GM19372 (cell line): ENCODE measurements at regions not wholly inside any gene's neighbourhood (a gene's known extent, or its start where the extent isn't known, plus 50 kb on each side); places are given as distances from the start of the nearest gene placed in this dataset.
"Not testable (repeated sequence)": the region's sequence is repeated elsewhere in the genome, so short reads cannot be mapped to it uniquely, and the experiment has no call there.

Experiments used
- ATAC-seq: cut with Tn5 transposase; IDR thresholded peaks from one replicate; pipeline ENCODE4 v1.9.1; 2021; ENCODE audit warnings: mild to moderate bottlenecking, low read depth, moderate library complexity; ENCODE audit not compliant: unreplicated experiment

DNA sequence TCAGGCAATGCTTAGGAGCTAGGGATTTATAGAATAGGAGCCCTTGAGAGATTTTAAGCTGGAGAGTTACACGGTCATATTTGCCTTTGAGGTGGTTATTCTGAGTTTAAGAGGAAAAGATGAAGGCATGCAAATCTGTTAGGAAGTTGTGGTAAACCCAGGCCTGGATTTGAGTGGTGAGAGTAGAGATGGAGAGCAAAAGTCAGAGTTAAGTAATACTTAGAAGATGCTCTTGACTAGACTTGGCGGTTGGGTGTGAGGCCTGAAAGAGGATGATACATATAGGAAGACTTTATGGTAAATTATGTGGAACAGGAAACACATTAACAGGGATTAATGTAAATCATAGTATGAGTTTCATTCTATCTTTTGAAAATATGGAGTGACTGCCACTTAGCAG is 136.0 kb upstream of the ARX start:
- ATAC-seq = no peak

DNA sequence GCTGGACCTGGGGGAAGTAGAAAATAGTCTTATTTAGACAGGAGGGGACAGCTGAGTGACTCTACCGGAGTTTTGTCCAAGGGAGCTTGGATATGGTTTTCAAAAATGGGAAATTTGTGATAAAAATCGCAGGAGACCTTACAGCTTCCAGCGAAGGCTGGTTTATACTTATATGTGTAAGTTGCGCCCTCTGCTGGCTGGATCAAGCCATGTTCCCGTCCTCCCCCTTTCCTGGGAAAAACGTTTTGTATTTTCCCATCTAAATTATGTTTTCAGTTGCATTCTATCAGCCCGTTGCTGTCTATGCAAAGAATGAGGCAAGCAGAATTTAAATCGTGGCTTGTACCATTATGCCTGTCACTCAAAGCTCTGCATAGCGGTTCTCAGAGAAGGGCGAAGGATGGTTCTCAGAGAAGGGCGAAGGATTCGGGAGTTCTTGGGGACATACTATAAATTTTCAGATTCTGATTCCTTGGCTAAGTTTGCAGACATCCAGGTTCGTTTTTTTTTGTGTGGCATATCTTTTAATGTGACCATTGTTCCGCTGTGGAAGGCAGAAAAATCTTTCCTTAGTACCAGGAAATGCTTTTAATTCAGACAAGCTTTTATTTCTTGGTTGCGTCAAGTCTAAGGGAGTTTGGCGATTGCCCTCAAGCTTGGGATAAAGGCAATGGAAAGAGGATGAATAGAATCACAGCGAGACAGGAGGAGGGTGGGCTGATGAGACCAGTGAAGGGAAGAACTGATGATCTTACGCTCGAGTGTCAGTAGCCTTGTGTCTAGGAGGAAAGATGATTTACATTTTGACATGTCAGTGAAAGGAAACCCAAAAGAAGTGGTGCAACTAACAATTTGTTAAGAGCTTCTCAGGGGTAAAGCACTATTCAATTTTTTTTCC is 128.5 kb upstream of the ARX start:
- ATAC-seq = no peak

DNA sequence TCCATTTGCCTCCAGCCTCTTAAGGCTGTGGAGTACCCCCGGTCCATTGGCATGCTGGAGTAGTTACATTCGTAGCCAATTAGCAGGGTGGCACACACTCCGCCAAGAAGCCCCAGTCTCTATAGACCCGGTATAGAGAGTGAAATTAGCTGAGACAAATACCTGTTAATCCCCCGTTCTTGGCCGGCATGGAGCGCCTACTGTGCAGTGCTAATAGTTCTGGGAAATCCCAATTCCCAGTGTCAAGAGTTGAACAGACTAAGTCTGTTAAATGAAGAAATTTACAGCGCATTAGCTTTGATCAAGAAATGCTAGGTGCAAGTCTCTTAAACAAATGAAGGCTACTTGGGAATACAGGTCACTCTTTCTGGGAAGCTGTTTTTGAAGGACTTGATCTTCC is 127.8 kb upstream of the ARX start:
- ATAC-seq = no peak

DNA sequence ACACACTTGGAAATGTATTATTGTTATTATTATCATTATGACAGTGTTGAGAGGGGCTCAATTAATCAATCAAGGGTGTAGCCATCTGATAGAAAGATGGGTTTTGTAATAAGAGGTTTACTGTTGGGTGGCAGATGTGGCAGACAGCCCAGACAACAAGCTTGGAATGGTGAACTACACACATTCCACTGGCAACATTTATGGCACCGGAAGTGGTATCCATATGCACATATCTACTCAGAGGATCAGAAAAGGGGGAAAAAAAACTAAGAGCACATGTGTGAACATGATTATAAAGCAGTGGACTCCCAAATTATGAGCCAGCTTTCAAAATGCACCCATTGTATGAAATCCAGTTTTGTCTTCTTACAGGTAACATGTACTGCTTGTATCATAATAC is 125.9 kb upstream of the ARX start:
- ATAC-seq = no peak

DNA sequence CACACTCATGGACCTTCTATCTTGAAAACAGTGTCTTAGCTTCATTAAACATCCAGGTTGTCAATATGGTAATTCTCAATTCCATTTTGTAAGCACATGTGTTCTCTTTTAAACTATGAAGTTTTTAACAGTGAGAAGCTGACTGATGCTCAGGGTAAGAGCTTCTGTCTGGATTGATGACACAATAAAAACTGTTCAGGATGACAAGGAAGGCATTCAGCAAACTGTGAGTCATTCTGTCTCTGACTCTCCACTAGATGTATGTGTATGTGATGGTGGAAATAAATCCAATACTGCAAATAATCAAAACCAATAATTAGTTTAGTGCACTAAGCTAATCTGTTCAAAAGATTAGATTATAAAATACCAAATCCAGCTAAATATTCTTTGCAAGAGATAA is 115.3 kb upstream of the ARX start:
- no peak for ATAC-seq

DNA sequence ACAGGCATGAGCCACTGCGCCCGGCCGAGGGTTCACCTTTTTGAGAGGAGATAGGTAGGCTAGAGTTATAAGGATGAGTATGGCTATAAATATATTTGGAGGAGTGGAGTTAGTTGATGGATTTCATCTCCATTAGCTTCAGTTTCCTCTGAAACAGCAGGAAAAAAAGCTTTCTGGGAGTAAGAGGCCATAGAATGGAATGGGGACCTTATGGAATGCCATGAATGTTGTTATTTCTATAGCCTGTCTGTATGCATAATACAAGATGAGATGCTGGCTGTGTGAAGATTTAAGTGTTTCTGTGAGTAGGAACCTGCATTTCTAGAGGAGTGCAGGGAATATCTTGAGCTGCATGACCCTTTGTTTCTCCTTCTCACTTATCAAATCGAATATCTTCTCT is 114.9 kb upstream of the ARX start:
- ATAC-seq = no peak

DNA sequence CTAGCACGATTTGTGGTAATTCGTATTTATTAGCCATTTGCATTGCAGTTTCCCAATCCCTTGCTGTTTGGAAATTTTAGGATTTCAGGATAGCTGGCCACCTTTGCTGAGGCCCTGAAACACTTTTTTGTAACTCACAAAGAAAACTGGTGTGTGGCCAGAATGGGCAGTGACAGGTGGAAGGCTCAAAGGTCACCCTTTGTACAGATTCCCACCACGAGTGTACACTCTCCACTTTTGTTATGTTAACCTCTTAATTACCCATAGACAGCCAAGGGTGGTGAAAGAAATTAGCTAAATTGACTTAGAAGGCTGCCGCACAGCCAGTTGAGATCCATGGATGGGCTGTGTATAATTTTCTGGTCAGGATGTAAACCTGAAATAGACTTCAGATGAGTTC is 109.7 kb upstream of the ARX start:
- no peak for ATAC-seq

DNA sequence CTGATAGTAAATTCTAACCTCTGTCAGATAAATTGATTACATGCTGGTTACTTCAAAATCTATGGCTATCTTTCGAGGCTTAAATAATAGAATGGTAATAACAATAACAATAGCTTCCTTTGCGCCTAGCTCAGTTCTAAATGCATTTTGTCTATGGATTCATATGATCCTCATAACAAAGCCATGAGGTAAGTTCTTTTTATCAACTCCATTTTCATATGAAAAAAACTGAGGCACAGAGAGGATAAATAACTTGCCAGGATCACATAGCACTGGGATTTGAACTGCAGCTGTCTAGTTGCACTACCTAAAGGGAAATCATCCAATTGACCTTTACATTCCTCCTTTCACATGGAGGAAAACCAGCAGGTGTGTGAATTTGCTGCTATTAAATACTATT is 108.6 kb upstream of the ARX start:
- no peak for ATAC-seq

DNA sequence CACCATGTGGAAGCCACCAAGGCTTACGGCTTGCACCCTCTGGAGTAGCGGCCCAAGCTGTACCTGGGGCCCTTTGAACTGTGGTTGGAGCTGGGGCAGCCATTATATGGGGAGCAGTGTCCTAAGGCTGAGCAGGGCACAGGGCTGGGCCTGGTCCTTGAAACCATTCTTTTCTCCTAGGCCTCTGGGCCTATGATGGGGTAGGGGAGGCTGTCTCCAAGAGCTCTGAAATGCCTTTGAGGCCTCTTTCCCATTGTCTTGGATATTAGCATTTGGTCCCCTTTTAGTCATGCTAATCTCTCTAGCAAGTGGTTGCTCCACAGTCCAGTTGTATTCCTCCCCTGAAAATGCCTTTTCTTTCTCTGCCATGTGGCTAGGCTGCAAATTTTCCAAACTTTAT is 96.4 kb upstream of the ARX start:
- ATAC-seq = no peak

DNA sequence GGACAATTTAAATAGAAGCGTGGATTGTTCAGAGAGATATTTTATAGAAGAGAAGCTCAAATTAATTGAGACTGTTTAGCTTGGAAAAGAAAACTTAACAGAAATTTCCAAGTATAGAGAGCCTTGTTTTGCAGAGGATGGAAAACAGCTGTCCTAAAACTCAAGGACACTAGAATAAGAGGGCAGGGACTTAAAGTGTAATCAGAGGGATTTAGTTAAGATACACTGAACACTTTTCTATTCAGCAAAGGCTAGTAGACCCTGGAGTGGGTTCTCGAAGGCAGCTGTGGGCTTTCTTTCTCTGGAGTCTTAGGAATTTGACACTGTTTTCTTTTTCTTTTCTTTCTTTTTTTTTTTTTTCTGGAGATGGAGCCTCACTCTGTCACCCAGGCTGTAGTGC is 92.7 kb upstream of the ARX start:
- ATAC-seq = no peak

DNA sequence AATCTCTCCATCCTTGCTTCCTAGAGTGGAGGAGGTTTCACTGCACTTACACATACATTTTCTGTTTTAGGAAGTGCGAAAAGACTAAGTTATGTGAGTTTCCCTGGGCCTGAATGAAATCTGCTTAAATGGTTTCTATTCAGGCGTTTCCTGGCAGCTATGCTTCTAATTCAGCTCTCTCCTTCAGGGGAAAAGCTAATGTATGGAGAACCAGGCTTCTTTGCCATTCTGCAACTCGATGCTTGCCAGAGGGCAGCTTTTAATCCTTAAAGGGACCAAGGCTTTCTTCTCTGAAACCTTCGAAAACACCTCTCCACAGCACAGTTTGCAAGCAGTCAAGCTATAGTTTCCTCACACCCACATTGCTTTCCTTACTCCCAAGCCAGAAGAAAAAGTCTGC is 89.5 kb upstream of the ARX start:
- ATAC-seq = no peak

DNA sequence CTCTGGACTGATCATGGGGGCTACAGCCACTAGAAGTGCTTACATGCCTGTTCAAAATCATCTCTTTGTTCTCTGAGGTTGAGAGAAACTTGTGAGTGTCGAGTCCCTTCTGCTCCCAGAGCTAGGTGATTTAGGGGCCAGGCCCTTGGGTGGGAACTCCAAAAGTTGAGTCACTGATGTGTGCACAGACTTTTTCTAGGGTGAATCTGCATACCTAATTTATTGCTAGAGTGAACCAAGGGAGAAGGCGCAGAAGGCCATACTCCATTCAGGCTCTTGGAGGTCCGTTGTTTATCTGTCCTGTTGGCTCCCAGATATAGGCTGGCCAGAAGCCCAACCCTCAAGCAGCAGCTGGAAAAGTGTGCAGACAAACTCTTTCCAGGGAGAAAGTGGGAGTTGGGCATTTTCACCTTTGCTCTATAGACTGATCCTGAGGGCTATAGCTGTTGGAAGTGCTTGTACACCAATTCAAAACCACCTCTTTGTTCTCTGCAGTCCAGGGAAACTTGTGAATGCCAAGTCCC is 80.8 kb upstream of the ARX start:
- ATAC-seq = no peak

DNA sequence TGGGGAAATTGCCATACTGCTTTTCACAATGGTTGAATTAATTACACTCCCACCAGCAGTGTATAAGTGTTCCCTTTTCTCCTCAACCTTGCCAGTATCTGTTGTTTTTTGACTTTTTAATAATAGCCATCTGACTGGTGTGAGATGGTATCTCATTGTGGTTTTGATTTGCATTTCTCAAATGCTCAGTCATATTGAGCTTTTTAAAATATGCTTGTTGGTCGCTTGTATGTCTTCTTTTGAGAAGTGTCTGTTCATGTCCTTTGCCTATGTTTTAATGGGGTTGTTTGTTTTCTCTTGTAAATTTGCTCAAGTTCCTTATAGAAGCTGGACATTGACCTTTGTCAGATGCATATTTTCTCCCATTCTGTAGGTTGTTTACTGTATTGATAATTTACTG is 75.4 kb upstream of the ARX start:
- ATAC-seq = not testable (repeated sequence)

DNA sequence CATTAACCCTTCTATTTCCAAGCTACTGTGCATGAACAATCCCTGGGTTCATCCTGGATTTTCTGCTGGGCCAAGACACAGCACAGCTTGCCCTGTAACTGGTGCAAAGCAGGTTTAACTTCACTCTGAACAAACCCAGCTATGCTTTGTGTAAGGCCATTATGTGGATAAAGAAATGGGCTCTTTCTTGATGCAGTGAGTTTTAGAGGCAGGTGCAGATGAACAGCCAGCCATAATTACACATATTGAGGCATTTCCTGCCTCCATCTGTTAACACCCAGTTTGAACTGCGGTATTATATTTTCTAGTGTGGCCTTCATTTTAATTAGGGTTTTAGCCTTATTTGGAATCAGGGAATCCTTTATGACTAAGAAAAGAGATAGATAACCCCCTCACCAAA is 68.7 kb upstream of the ARX start:
- no peak for ATAC-seq

DNA sequence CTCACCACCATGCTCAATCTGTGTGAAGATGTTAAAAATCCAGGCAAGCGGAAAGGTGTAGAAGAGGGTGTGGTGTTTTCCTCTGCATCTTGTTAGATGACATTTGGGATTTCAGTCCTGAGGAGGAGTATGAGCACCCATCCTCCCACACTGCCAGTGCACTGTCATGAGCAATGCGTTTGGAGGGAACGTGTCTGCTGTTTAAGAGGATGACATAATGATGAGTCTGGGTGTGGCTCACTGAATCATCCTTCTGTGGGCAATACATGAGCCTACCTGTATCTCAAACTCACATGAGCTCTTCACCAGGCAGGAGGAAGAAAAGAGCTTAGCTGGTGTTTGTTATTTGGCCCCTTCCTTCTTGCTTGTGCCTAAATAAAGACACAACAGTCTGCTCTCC is 67.9 kb upstream of the ARX start:
- ATAC-seq = no peak

DNA sequence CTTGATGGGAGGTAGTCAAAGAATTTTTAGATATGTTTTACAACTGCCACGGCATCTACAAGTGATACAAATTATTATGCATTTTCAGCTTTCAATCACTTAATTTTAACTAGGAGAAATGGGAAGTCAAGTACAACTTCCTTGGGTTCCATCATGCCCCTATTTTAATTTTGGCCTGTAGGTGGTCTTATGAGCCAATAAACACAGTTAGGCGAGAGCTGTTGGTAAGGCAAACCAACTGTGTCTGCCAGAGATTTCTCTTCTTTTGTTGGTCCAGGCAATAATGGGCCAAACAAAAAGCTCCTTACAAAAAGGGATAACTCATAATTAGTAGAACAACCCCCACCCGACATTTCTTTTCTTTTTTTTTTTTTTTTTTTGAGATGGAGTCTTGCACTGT is 63.3 kb upstream of the ARX start:
- no peak for ATAC-seq

DNA sequence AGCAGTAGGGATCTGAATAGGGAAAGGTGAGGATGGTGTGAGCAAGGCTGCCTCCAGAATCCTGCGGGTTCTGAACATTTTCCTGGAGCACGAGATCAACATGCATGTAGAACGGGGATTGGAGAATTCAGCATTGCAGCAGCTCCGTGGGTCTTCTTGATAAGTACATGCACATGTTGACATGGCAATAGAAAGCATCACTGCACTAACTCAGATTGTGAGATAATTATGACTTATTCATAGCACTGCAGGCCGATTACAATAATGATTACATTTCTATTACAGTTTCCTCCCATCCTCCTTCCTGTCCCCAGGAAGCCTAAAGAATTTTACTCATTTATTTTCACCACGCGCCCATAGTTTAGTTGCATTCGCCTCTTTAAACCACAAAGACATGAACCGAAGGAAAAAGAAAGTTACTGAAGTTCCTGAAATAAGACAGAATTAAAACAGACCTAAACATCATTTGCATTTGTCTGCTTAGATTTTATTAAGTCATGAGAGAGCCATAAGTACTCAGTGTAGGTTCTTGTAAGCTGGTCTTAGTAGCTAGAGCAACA is 61.3 kb upstream of the ARX start:
- ATAC-seq = no peak

DNA sequence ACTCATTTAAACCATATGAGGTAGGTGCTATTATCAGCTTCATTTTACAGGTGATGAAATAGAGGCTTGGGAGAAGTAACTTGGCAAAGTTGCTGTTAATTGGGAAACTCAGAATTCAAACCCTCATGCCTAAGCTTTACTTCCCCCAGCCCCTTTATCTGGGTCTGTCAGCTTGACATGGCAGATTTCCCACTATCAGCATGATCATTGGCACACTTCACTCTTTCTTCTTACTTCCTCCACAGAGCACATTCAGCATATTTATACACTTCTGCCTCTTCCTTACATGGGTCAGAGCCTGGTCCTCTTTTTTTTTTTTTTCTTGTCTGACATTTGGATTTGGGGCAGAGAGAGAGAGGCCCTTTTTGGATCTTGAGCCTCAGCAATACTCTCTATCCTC is 56.5 kb upstream of the ARX start:
- no peak for ATAC-seq

DNA sequence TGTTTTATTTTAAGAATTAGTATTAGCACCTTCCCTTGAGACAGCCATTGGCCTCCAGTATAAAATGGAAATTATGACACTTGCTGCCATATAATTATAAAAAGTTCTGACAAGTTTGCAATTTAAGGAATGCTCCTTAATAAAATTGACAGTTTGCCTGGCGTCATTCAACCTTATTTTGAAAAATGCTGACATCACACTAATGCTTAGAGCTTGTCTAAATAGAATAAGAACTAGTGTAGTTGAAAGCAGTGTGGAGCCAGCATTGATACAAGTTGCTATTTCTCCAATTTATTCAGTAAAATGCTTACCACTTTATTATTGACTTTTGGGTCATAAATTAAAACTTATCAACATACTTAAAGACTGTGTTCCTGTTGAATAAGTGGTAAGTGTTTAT is 54.3 kb upstream of the ARX start:
- no peak for ATAC-seq

DNA sequence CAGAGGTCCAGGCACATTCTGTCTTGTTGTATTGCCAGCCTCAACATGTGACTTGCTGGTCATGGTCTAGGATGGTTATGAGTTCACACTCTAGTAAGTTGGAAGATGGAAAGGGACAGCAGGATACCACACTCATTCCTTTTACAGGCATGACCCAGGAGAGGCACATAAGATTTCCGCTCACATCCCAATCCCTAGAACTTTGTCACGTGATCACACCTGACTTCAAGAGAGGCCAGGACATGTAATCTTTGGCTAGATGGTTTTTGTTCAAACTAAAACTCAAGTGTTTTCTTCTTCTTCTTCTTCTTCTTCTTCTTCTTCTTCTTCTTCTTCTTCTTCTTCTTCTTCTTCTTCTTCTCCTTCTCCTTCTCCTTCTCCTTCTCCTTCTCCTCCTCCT is 53.4 kb upstream of the ARX start:
- ATAC-seq = no peak

DNA sequence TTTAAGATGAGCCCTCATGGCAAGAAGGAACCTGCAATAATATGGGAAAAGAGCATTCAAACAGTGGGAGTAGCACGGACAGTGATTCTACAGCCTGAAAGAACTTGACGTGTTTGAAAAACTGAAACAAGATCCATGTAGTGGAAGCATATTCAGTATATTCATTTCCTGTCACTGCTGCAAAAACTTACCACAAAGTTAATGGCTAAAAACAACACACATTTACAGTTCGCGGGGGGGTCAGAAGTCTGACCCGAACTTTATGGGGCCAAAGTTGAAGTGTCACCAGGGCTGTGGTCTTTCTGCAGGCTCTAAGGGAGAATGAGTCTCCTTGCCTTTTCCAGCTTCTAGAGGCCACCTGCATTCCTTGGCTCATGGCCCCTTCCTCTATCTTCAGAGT is 52.6 kb upstream of the ARX start:
- ATAC-seq = no peak
